Ishikawa (cell line): ENCODE measurements at regions not wholly inside any gene's neighbourhood (a gene's known extent, or its start where the extent isn't known, plus 50 kb on each side); places are given as distances from the start of the nearest gene placed in this dataset.

Source experiments
- CEBPB ChIP-seq: IDR thresholded peaks from 2 replicates; pipeline ENCODE4 v1.6.1; 2012
- CREB1 ChIP-seq: IDR thresholded peaks from 2 replicates; pipeline ENCODE4 v1.6.1; 2012; ENCODE audit warnings: low read depth
- EGR1 ChIP-seq: IDR thresholded peaks from 2 replicates; pipeline ENCODE4 v1.6.1; 2012
- EP300 ChIP-seq: IDR thresholded peaks from 2 replicates; pipeline ENCODE4 v1.6.1; 2012; ENCODE audit warnings: borderline replicate concordance
- FOXM1 ChIP-seq: IDR thresholded peaks from 2 replicates; pipeline ENCODE4 v1.6.1; 2012; ENCODE audit warnings: low read depth, borderline replicate concordance
- MAX ChIP-seq: IDR thresholded peaks from 2 replicates; pipeline ENCODE4 v1.6.1; 2012
- NFIC ChIP-seq: IDR thresholded peaks from 2 replicates; pipeline ENCODE4 v1.6.1; 2012
- RAD21 ChIP-seq: IDR thresholded peaks from 2 replicates; pipeline ENCODE4 v1.6.1; 2012; ENCODE audit warnings: low read depth
- REST ChIP-seq: IDR thresholded peaks from 2 replicates; pipeline ENCODE4 v1.6.1; 2012; ENCODE audit warnings: low read depth, mild to moderate bottlenecking
- TAF1 ChIP-seq: IDR thresholded peaks from 2 replicates; pipeline ENCODE4 v1.6.1; 2012; ENCODE audit warnings: low read depth, mild to moderate bottlenecking
- TCF12 ChIP-seq: IDR thresholded peaks from 2 replicates; pipeline ENCODE4 v1.6.1; 2012; ENCODE audit warnings: low read depth
- TEAD4 ChIP-seq: IDR thresholded peaks from 2 replicates; pipeline ENCODE4 v1.6.1; 2012
- USF1 ChIP-seq: IDR thresholded peaks from 2 replicates; pipeline ENCODE4 v1.6.1; 2012
- YY1 ChIP-seq: IDR thresholded peaks from 2 replicates; pipeline ENCODE4 v1.6.1; 2012; ENCODE audit warnings: low read depth
- ZBTB7A ChIP-seq: IDR thresholded peaks from 2 replicates; pipeline ENCODE4 v1.6.1; 2012; ENCODE audit warnings: low read depth

GRCh38 chr12:112577473-112578329, 159.0 kb downstream of the PTPN11 start:
- TF ChIP-seq USF1, result no peak
- no peak for TF ChIP-seq EGR1
- no peak for TF ChIP-seq RAD21
- TF ChIP-seq TCF12, result no peak
- no peak for TF ChIP-seq EP300
- TF ChIP-seq ZBTB7A, result no peak
- TF ChIP-seq NFIC, result no peak
- TF ChIP-seq TAF1, result no peak
- TF ChIP-seq YY1, result no peak
- no peak for TF ChIP-seq FOXM1
- no peak for TF ChIP-seq MAX
- no peak for TF ChIP-seq CEBPB
- no peak for TF ChIP-seq TEAD4
- TF ChIP-seq REST, result no peak
- no peak for TF ChIP-seq CREB1

- TF ChIP-seq CREB1 (0 out of 2 replicates have a peak, but pooled peaks have one; percentile 19), RAD21 (no peak), TCF12 (no peak), MAX (no peak), REST (no peak), ZBTB7A (no peak), FOXM1 (no peak), USF1 (peak; percentile 91), TAF1 (no peak)
Observed at GRCh38 chr12:112584266-112584722, 165.5 kb downstream of the PTPN11 start.

- TF ChIP-seq CREB1 (no peak), USF1 (no peak), TCF12 (no peak), CEBPB (no peak), RAD21 (no peak), ZBTB7A (no peak), EP300 (no peak), REST (no peak), FOXM1 (no peak), EGR1 (no peak), MAX (no peak), TEAD4 (no peak), TAF1 (no peak), YY1 (no peak), NFIC (no peak)
Observed at GRCh38 chr12:112586148-112586783, 167.5 kb downstream of the PTPN11 start.
